SK-N-SH (cell line): ENCODE measurements at regions not wholly inside any gene's neighbourhood (a gene's known extent, or its start where the extent isn't known, plus 50 kb on each side); places are given as distances from the start of the nearest gene placed in this dataset.

Source experiments
- EP300 ChIP-seq, 2 experiments: IDR thresholded peaks; 2 replicates each; pipeline versions ENCODE4 v1.4.0 to v1.6.1; 2012; ENCODE audit warnings: borderline replicate concordance in 1 of 2, low read depth in 1 of 2, low read length in 1 of 2
- NFIC ChIP-seq: IDR thresholded peaks from 2 replicates; pipeline ENCODE4 v1.4.0; 2012; ENCODE audit warnings: borderline replicate concordance
- NRF1 ChIP-seq: IDR thresholded peaks from 2 replicates; pipeline ENCODE4 v1.6.1; 2012; ENCODE audit warnings: low read depth, mild to moderate bottlenecking, low read length
- RAD21 ChIP-seq: IDR thresholded peaks from 2 replicates; pipeline ENCODE4 v1.6.1; 2012; ENCODE audit warnings: mild to moderate bottlenecking, low read length
- RCOR1 ChIP-seq: fragments of 150-350 bp; IDR thresholded peaks from 2 replicates; pipeline ENCODE4 v1.6.1; 2017; ENCODE audit warnings: antibody characterized with exemption, low read length
- TF ChIP-seq, protein P1 (sequence below): fragments of 200-600 bp; sonication (generic); IDR thresholded peaks from 2 replicates; pipeline ENCODE4 v1.6.1; 2017; ENCODE audit warnings: antibody characterized with exemption, mild to moderate bottlenecking, moderate library complexity
- TF ChIP-seq, protein P2 (sequence below): IDR thresholded peaks from 2 replicates; pipeline ENCODE4 v1.6.1; 2012; ENCODE audit warnings: mild to moderate bottlenecking, low read depth, low read length, moderate library complexity

DNA sequence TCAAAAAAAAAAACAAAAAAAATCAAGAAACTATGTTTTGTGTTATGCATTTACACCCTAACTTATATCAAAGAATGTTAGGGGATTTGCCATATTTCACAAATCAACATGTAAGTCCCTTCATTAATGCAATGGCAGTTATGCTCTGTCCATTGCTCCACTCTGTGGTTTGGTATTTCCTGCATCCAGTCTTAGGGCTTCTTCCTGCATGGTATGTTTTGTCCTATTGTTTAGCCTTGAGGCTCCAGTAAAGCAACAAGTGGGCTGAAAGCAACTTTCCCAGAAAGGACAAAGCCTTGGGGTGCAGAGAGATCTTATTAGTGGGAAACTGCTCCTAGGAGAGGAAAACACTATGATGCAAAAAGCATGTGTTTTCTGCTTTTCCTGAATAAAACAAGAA is 474.1 kb downstream of the IRS1 start:
- TF ChIP-seq, protein P1, sequence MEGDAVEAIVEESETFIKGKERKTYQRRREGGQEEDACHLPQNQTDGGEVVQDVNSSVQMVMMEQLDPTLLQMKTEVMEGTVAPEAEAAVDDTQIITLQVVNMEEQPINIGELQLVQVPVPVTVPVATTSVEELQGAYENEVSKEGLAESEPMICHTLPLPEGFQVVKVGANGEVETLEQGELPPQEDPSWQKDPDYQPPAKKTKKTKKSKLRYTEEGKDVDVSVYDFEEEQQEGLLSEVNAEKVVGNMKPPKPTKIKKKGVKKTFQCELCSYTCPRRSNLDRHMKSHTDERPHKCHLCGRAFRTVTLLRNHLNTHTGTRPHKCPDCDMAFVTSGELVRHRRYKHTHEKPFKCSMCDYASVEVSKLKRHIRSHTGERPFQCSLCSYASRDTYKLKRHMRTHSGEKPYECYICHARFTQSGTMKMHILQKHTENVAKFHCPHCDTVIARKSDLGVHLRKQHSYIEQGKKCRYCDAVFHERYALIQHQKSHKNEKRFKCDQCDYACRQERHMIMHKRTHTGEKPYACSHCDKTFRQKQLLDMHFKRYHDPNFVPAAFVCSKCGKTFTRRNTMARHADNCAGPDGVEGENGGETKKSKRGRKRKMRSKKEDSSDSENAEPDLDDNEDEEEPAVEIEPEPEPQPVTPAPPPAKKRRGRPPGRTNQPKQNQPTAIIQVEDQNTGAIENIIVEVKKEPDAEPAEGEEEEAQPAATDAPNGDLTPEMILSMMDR, result no peak
- TF ChIP-seq NRF1 (no peak), EP300 (IDR thresholded peaks at IDR 0.05; ENCODE audit: borderline replicate concordance in 1 of 2, low read depth in 1 of 2, low read length in 1 of 2) (no peak), NFIC (no peak), RAD21 (no peak), RCOR1 (no peak)
- TF ChIP-seq, protein P2, sequence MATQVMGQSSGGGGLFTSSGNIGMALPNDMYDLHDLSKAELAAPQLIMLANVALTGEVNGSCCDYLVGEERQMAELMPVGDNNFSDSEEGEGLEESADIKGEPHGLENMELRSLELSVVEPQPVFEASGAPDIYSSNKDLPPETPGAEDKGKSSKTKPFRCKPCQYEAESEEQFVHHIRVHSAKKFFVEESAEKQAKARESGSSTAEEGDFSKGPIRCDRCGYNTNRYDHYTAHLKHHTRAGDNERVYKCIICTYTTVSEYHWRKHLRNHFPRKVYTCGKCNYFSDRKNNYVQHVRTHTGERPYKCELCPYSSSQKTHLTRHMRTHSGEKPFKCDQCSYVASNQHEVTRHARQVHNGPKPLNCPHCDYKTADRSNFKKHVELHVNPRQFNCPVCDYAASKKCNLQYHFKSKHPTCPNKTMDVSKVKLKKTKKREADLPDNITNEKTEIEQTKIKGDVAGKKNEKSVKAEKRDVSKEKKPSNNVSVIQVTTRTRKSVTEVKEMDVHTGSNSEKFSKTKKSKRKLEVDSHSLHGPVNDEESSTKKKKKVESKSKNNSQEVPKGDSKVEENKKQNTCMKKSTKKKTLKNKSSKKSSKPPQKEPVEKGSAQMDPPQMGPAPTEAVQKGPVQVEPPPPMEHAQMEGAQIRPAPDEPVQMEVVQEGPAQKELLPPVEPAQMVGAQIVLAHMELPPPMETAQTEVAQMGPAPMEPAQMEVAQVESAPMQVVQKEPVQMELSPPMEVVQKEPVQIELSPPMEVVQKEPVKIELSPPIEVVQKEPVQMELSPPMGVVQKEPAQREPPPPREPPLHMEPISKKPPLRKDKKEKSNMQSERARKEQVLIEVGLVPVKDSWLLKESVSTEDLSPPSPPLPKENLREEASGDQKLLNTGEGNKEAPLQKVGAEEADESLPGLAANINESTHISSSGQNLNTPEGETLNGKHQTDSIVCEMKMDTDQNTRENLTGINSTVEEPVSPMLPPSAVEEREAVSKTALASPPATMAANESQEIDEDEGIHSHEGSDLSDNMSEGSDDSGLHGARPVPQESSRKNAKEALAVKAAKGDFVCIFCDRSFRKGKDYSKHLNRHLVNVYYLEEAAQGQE, result no peak
